ENCODE measurements at regions not wholly inside any gene's neighbourhood (a gene's known extent, or its start where the extent isn't known, plus 50 kb on each side); places are given as distances from the start of the nearest gene placed in this dataset.

DNA sequence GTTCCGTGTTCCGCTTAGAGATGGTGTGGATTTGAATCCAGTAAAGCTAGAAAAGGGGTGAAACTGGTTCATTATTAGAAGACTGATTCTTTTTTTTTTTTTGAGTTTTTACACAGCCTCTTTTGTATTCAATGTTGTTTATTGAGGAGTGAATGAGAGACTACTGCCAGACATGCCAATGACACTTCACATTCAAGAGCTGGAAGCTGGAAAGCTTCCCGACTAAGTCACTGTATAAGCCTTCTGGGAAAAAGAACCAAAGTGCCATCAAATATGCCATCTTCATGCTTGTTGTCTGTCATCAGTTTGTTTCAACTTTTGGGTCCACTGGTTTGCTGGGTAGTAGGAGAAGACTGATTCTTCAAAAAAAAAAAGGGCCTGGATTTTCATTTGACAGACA lies 164.8 kb downstream of the ATP23 start:
- Mint-ChIP-seq H3K9me3 (ENCODE audit: insufficient read depth) (peaks cover 5% of the 10 kb centered on the region), H3K4me1 (no peaks in the 10 kb centered on the region), H3K4me3 (no peak overlapping the region), H3K27ac (no peak overlapping the region), H3K27me3 (peaks cover 16% of the 10 kb centered on the region)
- no peak overlapping the region for H3K27ac ChIP-seq (ENCODE audit: low read length in 2 of 2)
- intact Hi-C loops (cut with micrococcal nuclease), result no loop called here
- ChIA-PET CTCF (no interaction called here), POLR2A (no interaction called here)
- peaks cover 0 to 5% (median 1%) of the 10 kb centered on the region in 3 donors for H3K9me3 ChIP-seq (ENCODE audit: control extremely low read depth in 1 of 3, control insufficient read depth in 2 of 3, insufficient read depth in 1 of 3, low read length in 2 of 3)
- no peak for DNase-seq
- H3K4me2 ChIP-seq (replicated peaks; ENCODE audit: low read depth, low read length, poor library complexity, severe bottlenecking), result no peak overlapping the region
- H4K20me1 ChIP-seq (ENCODE audit: control insufficient read depth, insufficient read depth, low read length, poor library complexity, severe bottlenecking), result no peaks in the 10 kb centered on the region
- H3K9ac ChIP-seq (ENCODE audit: low read length), result no peak overlapping the region
- TF ChIP-seq, protein P1, sequence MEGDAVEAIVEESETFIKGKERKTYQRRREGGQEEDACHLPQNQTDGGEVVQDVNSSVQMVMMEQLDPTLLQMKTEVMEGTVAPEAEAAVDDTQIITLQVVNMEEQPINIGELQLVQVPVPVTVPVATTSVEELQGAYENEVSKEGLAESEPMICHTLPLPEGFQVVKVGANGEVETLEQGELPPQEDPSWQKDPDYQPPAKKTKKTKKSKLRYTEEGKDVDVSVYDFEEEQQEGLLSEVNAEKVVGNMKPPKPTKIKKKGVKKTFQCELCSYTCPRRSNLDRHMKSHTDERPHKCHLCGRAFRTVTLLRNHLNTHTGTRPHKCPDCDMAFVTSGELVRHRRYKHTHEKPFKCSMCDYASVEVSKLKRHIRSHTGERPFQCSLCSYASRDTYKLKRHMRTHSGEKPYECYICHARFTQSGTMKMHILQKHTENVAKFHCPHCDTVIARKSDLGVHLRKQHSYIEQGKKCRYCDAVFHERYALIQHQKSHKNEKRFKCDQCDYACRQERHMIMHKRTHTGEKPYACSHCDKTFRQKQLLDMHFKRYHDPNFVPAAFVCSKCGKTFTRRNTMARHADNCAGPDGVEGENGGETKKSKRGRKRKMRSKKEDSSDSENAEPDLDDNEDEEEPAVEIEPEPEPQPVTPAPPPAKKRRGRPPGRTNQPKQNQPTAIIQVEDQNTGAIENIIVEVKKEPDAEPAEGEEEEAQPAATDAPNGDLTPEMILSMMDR (IDR thresholded peaks at IDR 0.05), result no peak
- TF ChIP-seq EZH2 (IDR thresholded peaks at IDR 0.05; ENCODE audit: borderline replicate concordance, insufficient read depth, low read depth, low read length, poor library complexity, severe bottlenecking), result no peak
- no peaks in the 10 kb centered on the region for H3K27me3 ChIP-seq (replicated peaks in 1 of 4; ENCODE audit: control extremely low read depth in 1 of 4, control insufficient read depth in 3 of 4, insufficient read depth in 4 of 4, low read length in 3 of 4)
- H2AFZ ChIP-seq (ENCODE audit: insufficient read depth, low read depth, low read length, poor library complexity, severe bottlenecking), result no peak overlapping the region
- no peak for ATAC-seq (ENCODE audit: low read depth)
- no peaks in the 10 kb centered on the region for H3K79me2 ChIP-seq (ENCODE audit: control insufficient read depth, insufficient read depth, low read length)
- H3K4me3 ChIP-seq (ENCODE audit: control extremely low read depth in 1 of 5, extremely low read depth in 1 of 5, insufficient read depth in 1 of 5, low read depth in 2 of 5, low read length in 4 of 5), result no peak overlapping the region
- WGBS (ENCODE audit: insufficient coverage), result no CpG with 5 or more reads among the region's 3 CpGs
- H3K36me3 ChIP-seq (replicated peaks in 1 of 2; ENCODE audit: control extremely low read depth in 1 of 2, control insufficient read depth in 1 of 2, extremely low read depth in 1 of 2, insufficient read depth in 2 of 2, low read length in 1 of 2), result no peaks in the 10 kb centered on the region
- H3K4me1 ChIP-seq (ENCODE audit: control insufficient read depth in 2 of 2, insufficient read depth in 2 of 2, low read length in 2 of 2), result no peaks in the 10 kb centered on the region

DNA sequence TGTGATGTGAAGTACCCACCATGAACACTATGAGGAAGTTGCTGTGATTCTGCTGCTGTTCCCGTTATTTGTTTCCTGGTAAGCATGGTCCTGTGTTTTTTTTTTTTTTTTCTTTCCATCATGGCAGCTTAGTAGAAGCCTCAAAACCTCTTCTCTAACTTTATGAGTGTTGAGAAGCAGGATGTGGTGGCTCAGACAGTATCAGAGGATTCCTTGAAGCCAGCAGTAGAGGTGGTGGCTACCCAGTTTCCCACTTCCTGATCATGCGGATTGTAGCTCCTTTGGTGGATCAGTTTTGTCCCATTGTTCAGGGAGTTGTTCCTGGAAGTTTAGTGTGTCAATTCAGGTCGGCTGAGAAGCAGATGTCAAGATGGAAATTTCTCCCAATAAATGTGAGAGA lies 175.8 kb downstream of the ATP23 start:
- ATAC-seq (ENCODE audit: low read depth), result no peak
- no peaks in the 10 kb centered on the region for H3K36me3 ChIP-seq (replicated peaks in 1 of 2; ENCODE audit: control extremely low read depth in 1 of 2, control insufficient read depth in 1 of 2, extremely low read depth in 1 of 2, insufficient read depth in 2 of 2, low read length in 1 of 2)
- H2AFZ ChIP-seq (ENCODE audit: insufficient read depth, low read depth, low read length, poor library complexity, severe bottlenecking), result no peak overlapping the region
- intact Hi-C loops (cut with micrococcal nuclease), result no loop called here
- TF ChIP-seq EZH2 (IDR thresholded peaks at IDR 0.05; ENCODE audit: borderline replicate concordance, insufficient read depth, low read depth, low read length, poor library complexity, severe bottlenecking), result no peak
- TF ChIP-seq, protein P1 (IDR thresholded peaks at IDR 0.05), result no peak
- no peak for DNase-seq
- ChIA-PET POLR2A (no interaction called here), CTCF (no interaction called here)
- H3K27ac ChIP-seq (ENCODE audit: low read length in 2 of 2), result no peak overlapping the region
- H3K9me3 ChIP-seq (ENCODE audit: control extremely low read depth in 1 of 3, control insufficient read depth in 2 of 3, insufficient read depth in 1 of 3, low read length in 2 of 3), result peaks cover 0 to 1% (median 0%) of the 10 kb centered on the region in 3 donors
- H3K4me3 ChIP-seq (ENCODE audit: control extremely low read depth in 1 of 5, extremely low read depth in 1 of 5, insufficient read depth in 1 of 5, low read depth in 2 of 5, low read length in 4 of 5), result no peak overlapping the region
- Mint-ChIP-seq H3K9me3 (ENCODE audit: insufficient read depth) (no peaks in the 10 kb centered on the region), H3K27ac (no peak overlapping the region), H3K4me1 (no peaks in the 10 kb centered on the region), H3K4me3 (no peak overlapping the region), H3K27me3 (peaks cover 9% of the 10 kb centered on the region)
- WGBS (ENCODE audit: insufficient coverage), result 67% methylated on average over 2 of the region's 3 CpGs
- no peaks in the 10 kb centered on the region for H3K4me1 ChIP-seq (ENCODE audit: control insufficient read depth in 2 of 2, insufficient read depth in 2 of 2, low read length in 2 of 2)
- H4K20me1 ChIP-seq (ENCODE audit: control insufficient read depth, insufficient read depth, low read length, poor library complexity, severe bottlenecking), result no peaks in the 10 kb centered on the region
- no peak overlapping the region for H3K4me2 ChIP-seq (replicated peaks; ENCODE audit: low read depth, low read length, poor library complexity, severe bottlenecking)
- H3K9ac ChIP-seq (ENCODE audit: low read length), result no peak overlapping the region
- peaks cover 0 to 2% (median 0%) of the 10 kb centered on the region in 4 experiments for H3K27me3 ChIP-seq (replicated peaks in 1 of 4; ENCODE audit: control extremely low read depth in 1 of 4, control insufficient read depth in 3 of 4, insufficient read depth in 4 of 4, low read length in 3 of 4)
- no peaks in the 10 kb centered on the region for H3K79me2 ChIP-seq (ENCODE audit: control insufficient read depth, insufficient read depth, low read length)

All from B cell (primary cell).